ENCODE measurements at regions not wholly inside any gene's neighbourhood (a gene's known extent, or its start where the extent isn't known, plus 50 kb on each side); places are given as distances from the start of the nearest gene placed in this dataset.

- WGBS (ENCODE audit: insufficient coverage, low lambda C conversion rate): no CpG with 5 or more reads among the region's 4 CpGs
- H3K27me3 ChIP-seq (ENCODE audit: control insufficient read depth, insufficient read depth, low read length): no peaks in the 10 kb centered on the region
These were observed 364.5 kb downstream of the MID1IP1 start for GRCh38 chrX:39165773-39166172.

GRCh38 chrX:39167791-39168190, 366.5 kb downstream of the MID1IP1 start:
- Histone ChIP-seq H3K4me1 (ENCODE audit: control insufficient read depth, insufficient read depth, low read length) (peaks cover 17% of the 10 kb centered on the region), H3K4me3 (ENCODE audit: low read length) (no peak overlapping the region), H3K27me3 (ENCODE audit: control insufficient read depth, insufficient read depth, low read length) (no peaks in the 10 kb centered on the region), H3K9me3 (ENCODE audit: control insufficient read depth, low read depth, low read length) (no peaks in the 10 kb centered on the region), H3K27ac (ENCODE audit: low read length) (no peak overlapping the region), H3K36me3 (ENCODE audit: control insufficient read depth, insufficient read depth, low read length) (no peaks in the 10 kb centered on the region)
- DNase-seq: no peak
- no CpG with 5 or more reads among the region's 5 CpGs for WGBS (ENCODE audit: insufficient coverage, low lambda C conversion rate)

More at GRCh38 chrX:39165773-39166172, 364.5 kb downstream of the MID1IP1 start:
- Histone ChIP-seq H3K9me3 (ENCODE audit: control insufficient read depth, low read depth, low read length) (no peaks in the 10 kb centered on the region), H3K4me3 (ENCODE audit: low read length) (no peak overlapping the region), H3K4me1 (ENCODE audit: control insufficient read depth, insufficient read depth, low read length) (peaks cover 17% of the 10 kb centered on the region), H3K36me3 (ENCODE audit: control insufficient read depth, insufficient read depth, low read length) (no peaks in the 10 kb centered on the region), H3K27ac (ENCODE audit: low read length) (no peak overlapping the region)
- DNase-seq: no peak

DNA sequence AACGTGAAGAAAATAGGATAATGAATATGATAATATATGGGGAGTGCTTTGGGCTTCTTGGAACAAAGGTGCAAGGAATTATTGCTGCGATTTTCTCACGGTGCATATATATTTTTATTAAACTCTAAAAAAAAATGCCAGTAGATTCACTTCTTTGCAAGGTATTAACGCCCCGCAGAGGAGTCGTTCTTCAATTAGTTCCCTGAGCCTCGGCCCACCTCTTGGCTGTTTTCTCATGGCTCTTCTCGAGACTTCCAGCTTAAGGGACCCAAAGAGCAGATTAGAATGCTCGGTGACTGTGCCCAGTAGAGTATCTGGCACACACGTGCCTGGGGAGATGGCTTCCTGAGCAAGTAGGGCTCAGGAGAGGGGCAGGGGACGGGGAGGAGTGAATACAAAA, 367.4 kb downstream of the MID1IP1 start:
- H3K36me3 ChIP-seq (ENCODE audit: control insufficient read depth, insufficient read depth, low read length): no peaks in the 10 kb centered on the region

GRCh38 chrX:39169976-39170375, 368.7 kb downstream of the MID1IP1 start:
- DNase-seq: no peak
- Histone ChIP-seq H3K27me3 (ENCODE audit: control insufficient read depth, insufficient read depth, low read length) (no peaks in the 10 kb centered on the region), H3K4me3 (ENCODE audit: low read length) (no peak overlapping the region), H3K27ac (ENCODE audit: low read length) (peak overlapping the region; percentile 79), H3K36me3 (ENCODE audit: control insufficient read depth, insufficient read depth, low read length) (no peaks in the 10 kb centered on the region), H3K4me1 (ENCODE audit: control insufficient read depth, insufficient read depth, low read length) (peaks cover 28% of the 10 kb centered on the region), H3K9me3 (ENCODE audit: control insufficient read depth, low read depth, low read length) (no peaks in the 10 kb centered on the region)
- no CpG with 5 or more reads among the region's 1 CpG for WGBS (ENCODE audit: insufficient coverage, low lambda C conversion rate)

More for the DNA sequence above, 367.4 kb downstream of the MID1IP1 start:
- Histone ChIP-seq H3K4me1 (ENCODE audit: control insufficient read depth, insufficient read depth, low read length) (peaks cover 17% of the 10 kb centered on the region), H3K9me3 (ENCODE audit: control insufficient read depth, low read depth, low read length) (no peaks in the 10 kb centered on the region), H3K4me3 (ENCODE audit: low read length) (no peak overlapping the region), H3K27me3 (ENCODE audit: control insufficient read depth, insufficient read depth, low read length) (no peaks in the 10 kb centered on the region), H3K27ac (ENCODE audit: low read length) (no peak overlapping the region)
- DNase-seq: no peak
- no CpG with 5 or more reads among the region's 11 CpGs for WGBS (ENCODE audit: insufficient coverage, low lambda C conversion rate)

- H3K4me3 ChIP-seq (ENCODE audit: low read length): no peak overlapping the region
- H3K27ac ChIP-seq (ENCODE audit: low read length): peak overlapping the region; percentile 79
- no peaks in the 10 kb centered on the region for H3K27me3 ChIP-seq (ENCODE audit: control insufficient read depth, insufficient read depth, low read length)
- no CpG with 5 or more reads among the region's 3 CpGs for WGBS (ENCODE audit: insufficient coverage, low lambda C conversion rate)
- peaks cover 33% of the 10 kb centered on the region for H3K4me1 ChIP-seq (ENCODE audit: control insufficient read depth, insufficient read depth, low read length)
- H3K9me3 ChIP-seq (ENCODE audit: control insufficient read depth, low read depth, low read length): no peaks in the 10 kb centered on the region
- DNase-seq: peak; percentile 43 to 73
- H3K36me3 ChIP-seq (ENCODE audit: control insufficient read depth, insufficient read depth, low read length): no peaks in the 10 kb centered on the region
These were observed 369.2 kb downstream of the MID1IP1 start for GRCh38 chrX:39170464-39170863.

GRCh38 chrX:39171686-39172085, 370.4 kb downstream of the MID1IP1 start:
- WGBS (ENCODE audit: insufficient coverage, low lambda C conversion rate): no CpG with 5 or more reads among the region's 3 CpGs
- no peak overlapping the region for H3K27ac ChIP-seq (ENCODE audit: low read length)
- peaks cover 37% of the 10 kb centered on the region for H3K4me1 ChIP-seq (ENCODE audit: control insufficient read depth, insufficient read depth, low read length)
- no peaks in the 10 kb centered on the region for H3K27me3 ChIP-seq (ENCODE audit: control insufficient read depth, insufficient read depth, low read length)
- DNase-seq: no peak
- H3K4me3 ChIP-seq (ENCODE audit: low read length): no peak overlapping the region
- H3K9me3 ChIP-seq (ENCODE audit: control insufficient read depth, low read depth, low read length): no peaks in the 10 kb centered on the region
- no peaks in the 10 kb centered on the region for H3K36me3 ChIP-seq (ENCODE audit: control insufficient read depth, insufficient read depth, low read length)

- peak in 1 of 2 donors; percentile 17 for DNase-seq
These were observed 373.0 kb downstream of the MID1IP1 start for GRCh38 chrX:39174241-39174771.

GRCh38 chrX:39174772-39175417, 373.6 kb downstream of the MID1IP1 start:
- H3K4me3 ChIP-seq (ENCODE audit: low read length): no peak overlapping the region
- 0% methylated on average over 3 of the region's 13 CpGs for WGBS (ENCODE audit: insufficient coverage, low lambda C conversion rate)

More at GRCh38 chrX:39174241-39174771, 373.0 kb downstream of the MID1IP1 start:
- H3K4me3 ChIP-seq (ENCODE audit: low read length): no peak overlapping the region
- peak overlapping the region; percentile 94 for H3K27ac ChIP-seq (ENCODE audit: low read length)
- H3K4me1 ChIP-seq (ENCODE audit: control insufficient read depth, insufficient read depth, low read length): peaks cover 37% of the 10 kb centered on the region
- H3K36me3 ChIP-seq (ENCODE audit: control insufficient read depth, insufficient read depth, low read length): no peaks in the 10 kb centered on the region
- no peaks in the 10 kb centered on the region for H3K27me3 ChIP-seq (ENCODE audit: control insufficient read depth, insufficient read depth, low read length)
- H3K9me3 ChIP-seq (ENCODE audit: control insufficient read depth, low read depth, low read length): no peaks in the 10 kb centered on the region
- no CpG with 5 or more reads among the region's 5 CpGs for WGBS (ENCODE audit: insufficient coverage, low lambda C conversion rate)

DNA sequence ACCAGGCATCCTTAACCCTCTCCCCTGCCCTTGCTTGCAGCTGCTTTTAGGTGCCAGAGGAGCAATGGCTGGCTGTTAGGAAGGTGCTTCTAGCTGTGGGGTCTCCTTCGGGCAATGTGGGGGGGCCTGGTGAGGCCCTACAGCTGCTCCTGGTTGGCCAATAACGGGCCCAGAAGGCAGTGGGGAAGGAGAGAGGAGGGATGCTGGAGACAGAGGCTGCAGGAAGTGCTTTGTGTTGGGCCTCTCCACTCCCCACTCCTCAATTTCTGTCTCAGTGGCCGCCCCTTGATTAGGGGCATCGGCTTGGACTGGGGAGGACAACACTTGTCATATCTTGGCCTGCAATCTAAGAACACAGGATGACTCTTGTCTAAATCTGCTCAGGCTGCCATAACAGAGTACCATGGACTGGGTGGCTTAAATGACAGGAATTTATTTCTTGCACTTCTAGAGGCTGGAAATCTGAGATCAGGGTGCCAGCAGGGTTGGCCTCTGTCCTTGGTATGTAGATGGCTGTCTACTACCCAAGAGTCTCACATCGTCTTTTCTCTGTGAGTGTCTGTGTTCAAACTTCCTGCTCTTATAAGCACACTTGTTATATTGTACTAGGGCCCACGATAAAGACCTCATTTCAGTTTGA, 374.3 kb downstream of the MID1IP1 start:
- Histone ChIP-seq H3K4me3 (ENCODE audit: low read length) (no peak overlapping the region), H3K4me1 (ENCODE audit: control insufficient read depth, insufficient read depth, low read length) (peaks cover 29% of the 10 kb centered on the region), H3K9me3 (ENCODE audit: control insufficient read depth, low read depth, low read length) (no peaks in the 10 kb centered on the region), H3K27ac (ENCODE audit: low read length) (peak overlapping the region; percentile 94), H3K27me3 (ENCODE audit: control insufficient read depth, insufficient read depth, low read length) (no peaks in the 10 kb centered on the region), H3K36me3 (ENCODE audit: control insufficient read depth, insufficient read depth, low read length) (no peaks in the 10 kb centered on the region)
- whole genome bisulfite sequencing (ENCODE audit: insufficient coverage, low lambda C conversion rate): no CpG with 5 or more reads among the region's 6 CpGs
- no peak for DNase-seq

More at GRCh38 chrX:39174772-39175417, 373.6 kb downstream of the MID1IP1 start:
- Histone ChIP-seq H3K36me3 (ENCODE audit: control insufficient read depth, insufficient read depth, low read length) (no peaks in the 10 kb centered on the region), H3K9me3 (ENCODE audit: control insufficient read depth, low read depth, low read length) (no peaks in the 10 kb centered on the region), H3K27ac (ENCODE audit: low read length) (peak overlapping the region; percentile 94), H3K27me3 (ENCODE audit: control insufficient read depth, insufficient read depth, low read length) (no peaks in the 10 kb centered on the region), H3K4me1 (ENCODE audit: control insufficient read depth, insufficient read depth, low read length) (peaks cover 31% of the 10 kb centered on the region)
- DNase-seq: peak; percentile 66 to 89

DNA sequence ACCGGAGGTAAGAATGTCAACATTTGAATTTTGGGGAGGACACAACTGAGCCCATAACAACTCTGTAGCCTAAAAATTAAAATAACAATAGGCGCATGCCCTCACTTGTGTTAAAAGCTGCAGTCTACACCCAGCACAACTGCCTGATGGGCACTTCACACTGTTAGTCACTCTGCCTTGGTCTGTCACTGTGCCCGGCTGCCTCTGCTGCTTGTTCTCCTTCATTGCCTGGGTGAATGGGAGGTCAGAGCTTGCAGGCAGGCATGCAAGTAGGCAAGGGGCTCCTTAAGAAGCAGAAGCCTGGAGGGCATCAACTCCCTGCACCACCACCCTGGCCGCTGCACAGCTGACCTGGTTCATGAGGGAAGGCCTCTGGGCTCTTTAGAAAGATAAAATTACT, 374.8 kb downstream of the MID1IP1 start:
- Histone ChIP-seq H3K36me3 (ENCODE audit: control insufficient read depth, insufficient read depth, low read length) (no peaks in the 10 kb centered on the region), H3K4me3 (ENCODE audit: low read length) (no peak overlapping the region), H3K9me3 (ENCODE audit: control insufficient read depth, low read depth, low read length) (no peaks in the 10 kb centered on the region), H3K27ac (ENCODE audit: low read length) (peak overlapping the region; percentile 94), H3K4me1 (ENCODE audit: control insufficient read depth, insufficient read depth, low read length) (peaks cover 25% of the 10 kb centered on the region), H3K27me3 (ENCODE audit: control insufficient read depth, insufficient read depth, low read length) (no peaks in the 10 kb centered on the region)
- DNase-seq: no peak
- no CpG with 5 or more reads among the region's 4 CpGs for WGBS (ENCODE audit: insufficient coverage, low lambda C conversion rate)
